Gastroesophageal sphincter (tissue), 3 donors: ENCODE measurements at regions not wholly inside any gene's neighbourhood (a gene's known extent, or its start where the extent isn't known, plus 50 kb on each side); places are given as distances from the start of the nearest gene placed in this dataset.

Experiments used
- POLR2AphosphoS5 ChIP-seq: sonication (generic); formaldehyde crosslinking; IDR thresholded peaks from one replicate; pipeline ENCODE4 v1.6.1; 2017; ENCODE audit warnings: antibody characterized with exemption
- TF ChIP-seq, protein P1 (sequence below), 4 experiments: fragments of 200-600 bp in 2 of 4; fragments of 450-650 bp in 2 of 4; sonication (generic) in 1 of 4; IDR thresholded peaks; one replicate each; pipeline ENCODE4 v1.5.1; 2017 to 2019; ENCODE audit warnings: antibody characterized with exemption in 4 of 4, mild to moderate bottlenecking in 2 of 4, moderate library complexity in 2 of 4

DNA sequence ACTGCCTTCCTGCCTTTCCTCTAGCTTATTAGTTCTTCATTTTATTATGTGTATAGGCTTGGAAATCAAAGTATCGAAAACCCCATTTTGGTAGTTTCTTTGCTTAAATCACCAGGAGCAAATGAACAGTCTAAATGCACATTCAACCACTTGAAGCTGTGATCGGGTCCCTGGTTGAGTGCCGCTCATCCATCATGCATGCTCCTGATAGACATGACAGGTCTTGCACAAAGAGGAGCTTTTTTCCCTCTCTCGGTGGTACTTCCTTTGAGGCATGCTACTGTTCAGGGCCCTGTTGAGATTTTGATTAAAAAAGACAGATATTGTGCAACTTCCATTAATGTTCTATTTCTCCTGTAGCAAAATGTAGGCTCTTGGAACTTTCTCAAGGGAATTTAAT, 185.8 kb downstream of the OLFM4 start:
- TF ChIP-seq POLR2AphosphoS5 = no peak
- TF ChIP-seq, protein P1, sequence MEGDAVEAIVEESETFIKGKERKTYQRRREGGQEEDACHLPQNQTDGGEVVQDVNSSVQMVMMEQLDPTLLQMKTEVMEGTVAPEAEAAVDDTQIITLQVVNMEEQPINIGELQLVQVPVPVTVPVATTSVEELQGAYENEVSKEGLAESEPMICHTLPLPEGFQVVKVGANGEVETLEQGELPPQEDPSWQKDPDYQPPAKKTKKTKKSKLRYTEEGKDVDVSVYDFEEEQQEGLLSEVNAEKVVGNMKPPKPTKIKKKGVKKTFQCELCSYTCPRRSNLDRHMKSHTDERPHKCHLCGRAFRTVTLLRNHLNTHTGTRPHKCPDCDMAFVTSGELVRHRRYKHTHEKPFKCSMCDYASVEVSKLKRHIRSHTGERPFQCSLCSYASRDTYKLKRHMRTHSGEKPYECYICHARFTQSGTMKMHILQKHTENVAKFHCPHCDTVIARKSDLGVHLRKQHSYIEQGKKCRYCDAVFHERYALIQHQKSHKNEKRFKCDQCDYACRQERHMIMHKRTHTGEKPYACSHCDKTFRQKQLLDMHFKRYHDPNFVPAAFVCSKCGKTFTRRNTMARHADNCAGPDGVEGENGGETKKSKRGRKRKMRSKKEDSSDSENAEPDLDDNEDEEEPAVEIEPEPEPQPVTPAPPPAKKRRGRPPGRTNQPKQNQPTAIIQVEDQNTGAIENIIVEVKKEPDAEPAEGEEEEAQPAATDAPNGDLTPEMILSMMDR (IDR thresholded peaks at IDR 0.05) = no peak
